Prostate gland (tissue), 2 donors: ENCODE measurements at regions not wholly inside any gene's neighbourhood (a gene's known extent, or its start where the extent isn't known, plus 50 kb on each side); places are given as distances from the start of the nearest gene placed in this dataset.

ENCODE experiments used
- CTCF ChIP-seq, 4 experiments: fragments of 200-600 bp in 2 of 4; fragments of 450-650 bp in 2 of 4; sonication (generic) in 2 of 4; IDR thresholded peaks; 1 replicate in 3 of 4; 2 replicates in 1 of 4; pipeline ENCODE4 v1.5.1; 2016 to 2019; ENCODE audit warnings: antibody characterized with exemption in 4 of 4, mild to moderate bottlenecking in 2 of 4, moderate library complexity in 2 of 4
- POLR2A ChIP-seq: fragments of 450-650 bp; IDR thresholded peaks from one replicate; pipeline ENCODE4 v1.6.1; 2016; ENCODE audit warnings: antibody characterized with exemption, mild to moderate bottlenecking

- TF ChIP-seq CTCF (IDR thresholded peaks at IDR 0.05) (no peak), POLR2A (no peak)
Measured at GRCh38 chr20:8996817-8997512, 71.9 kb upstream of the PLCB4 start.
